ENCODE measurements at regions not wholly inside any gene's neighbourhood (a gene's known extent, or its start where the extent isn't known, plus 50 kb on each side); places are given as distances from the start of the nearest gene placed in this dataset.

GRCh38 chr22:33220476-33221080 lies 162.4 kb upstream of the SYN3 start:
- TF ChIP-seq POLR2A (IDR thresholded peaks at IDR 0.05) (no peak), CTCF (IDR thresholded peaks at IDR 0.05) (no peak), EP300 (IDR thresholded peaks at IDR 0.05) (no peak)

Measured in ovary (tissue), 3 donors.